ENCODE measurements at regions not wholly inside any gene's neighbourhood (a gene's known extent, or its start where the extent isn't known, plus 50 kb on each side); places are given as distances from the start of the nearest gene placed in this dataset.

GRCh38 chr5:105953616-105954015 is 1717.1 kb downstream of the EFNA5 start:
- no CpG with 5 or more reads among the region's 3 CpGs for WGBS (ENCODE audit: insufficient coverage)

GRCh38 chr5:105952875-105953274 is 1717.9 kb downstream of the EFNA5 start:
- Histone ChIP-seq H3K9me3 (replicated peaks; ENCODE audit: control insufficient read depth, low read depth, low read length) (no peaks in the 10 kb centered on the region), H3K4me1 (ENCODE audit: control insufficient read depth, insufficient read depth, low read length) (no peaks in the 10 kb centered on the region), H3K4me3 (ENCODE audit: low read length) (no peak overlapping the region), H3K27ac (ENCODE audit: low read length) (peak overlapping the region; percentile 11), H3K36me3 (ENCODE audit: control insufficient read depth, insufficient read depth, low read length) (no peaks in the 10 kb centered on the region), H3K27me3 (ENCODE audit: control insufficient read depth, insufficient read depth, low read length) (no peaks in the 10 kb centered on the region)
- WGBS (ENCODE audit: insufficient coverage) = no CpG with 5 or more reads among the region's 3 CpGs
- DNase-seq = peak; percentile 76

More at GRCh38 chr5:105953616-105954015, 1717.1 kb downstream of the EFNA5 start:
- no peak overlapping the region for H3K27ac ChIP-seq (ENCODE audit: low read length)
- H3K9me3 ChIP-seq (replicated peaks; ENCODE audit: control insufficient read depth, low read depth, low read length) = no peaks in the 10 kb centered on the region
- H3K36me3 ChIP-seq (ENCODE audit: control insufficient read depth, insufficient read depth, low read length) = no peaks in the 10 kb centered on the region
- H3K4me1 ChIP-seq (ENCODE audit: control insufficient read depth, insufficient read depth, low read length) = no peaks in the 10 kb centered on the region
- no peak for DNase-seq
- no peak overlapping the region for H3K4me3 ChIP-seq (ENCODE audit: low read length)
- no peaks in the 10 kb centered on the region for H3K27me3 ChIP-seq (ENCODE audit: control insufficient read depth, insufficient read depth, low read length)

- H3K4me3 ChIP-seq (ENCODE audit: low read length) = no peak overlapping the region
- no peaks in the 10 kb centered on the region for H3K36me3 ChIP-seq (ENCODE audit: control insufficient read depth, insufficient read depth, low read length)
- no CpG with 5 or more reads among the region's 2 CpGs for WGBS (ENCODE audit: insufficient coverage)
Measured at GRCh38 chr5:105947461-105947860, 1723.3 kb downstream of the EFNA5 start.

GRCh38 chr5:105945203-105945972 is 1725.3 kb downstream of the EFNA5 start:
- peaks cover 10% of the 10 kb centered on the region for H3K4me1 ChIP-seq (ENCODE audit: control insufficient read depth, insufficient read depth, low read length)
- H3K27me3 ChIP-seq (ENCODE audit: control insufficient read depth, insufficient read depth, low read length) = no peaks in the 10 kb centered on the region
- WGBS (ENCODE audit: insufficient coverage) = no CpG with 5 or more reads among the region's 4 CpGs
- no peaks in the 10 kb centered on the region for H3K9me3 ChIP-seq (replicated peaks; ENCODE audit: control insufficient read depth, low read depth, low read length)
- no peak for DNase-seq
- H3K4me3 ChIP-seq (ENCODE audit: low read length) = no peak overlapping the region
- no peaks in the 10 kb centered on the region for H3K36me3 ChIP-seq (ENCODE audit: control insufficient read depth, insufficient read depth, low read length)
- no peak overlapping the region for H3K27ac ChIP-seq (ENCODE audit: low read length)

More at GRCh38 chr5:105947461-105947860, 1723.3 kb downstream of the EFNA5 start:
- Histone ChIP-seq H3K27me3 (ENCODE audit: control insufficient read depth, insufficient read depth, low read length) (no peaks in the 10 kb centered on the region), H3K4me1 (ENCODE audit: control insufficient read depth, insufficient read depth, low read length) (peaks cover 10% of the 10 kb centered on the region), H3K9me3 (replicated peaks; ENCODE audit: control insufficient read depth, low read depth, low read length) (no peaks in the 10 kb centered on the region), H3K27ac (ENCODE audit: low read length) (no peak overlapping the region)
- peak; percentile 59 for DNase-seq

- H3K27me3 ChIP-seq (ENCODE audit: control insufficient read depth, insufficient read depth, low read length) = no peaks in the 10 kb centered on the region
- H3K36me3 ChIP-seq (ENCODE audit: control insufficient read depth, insufficient read depth, low read length) = no peaks in the 10 kb centered on the region
- DNase-seq = no peak
- H3K9me3 ChIP-seq (replicated peaks; ENCODE audit: control insufficient read depth, low read depth, low read length) = peaks cover 5% of the 10 kb centered on the region
- no peak overlapping the region for H3K27ac ChIP-seq (ENCODE audit: low read length)
- H3K4me3 ChIP-seq (ENCODE audit: low read length) = no peak overlapping the region
- H3K4me1 ChIP-seq (ENCODE audit: control insufficient read depth, insufficient read depth, low read length) = peaks cover 10% of the 10 kb centered on the region
Measured at GRCh38 chr5:105940181-105940580, 1730.6 kb downstream of the EFNA5 start.

DNA sequence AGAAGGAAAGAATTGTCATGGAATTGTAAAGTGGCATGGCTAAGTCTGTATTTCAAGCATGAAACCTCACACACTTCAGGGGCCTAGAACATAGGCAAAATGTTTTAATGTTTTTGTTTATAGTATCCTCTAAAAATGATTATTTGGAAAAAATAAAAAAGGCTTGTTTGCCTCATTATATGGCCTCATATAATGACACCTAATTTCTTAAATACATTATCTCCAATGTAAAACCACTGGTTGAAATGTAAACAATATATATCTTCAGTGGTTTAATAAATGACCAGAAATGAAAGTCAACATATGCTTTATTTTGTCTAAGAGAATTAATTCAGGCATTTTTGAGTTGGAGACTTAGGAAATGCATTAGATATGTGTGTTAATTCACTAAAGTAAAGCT is 1736.6 kb downstream of the EFNA5 start:
- no peak overlapping the region for H3K4me3 ChIP-seq (ENCODE audit: low read length)
- peaks cover 5% of the 10 kb centered on the region for H3K9me3 ChIP-seq (replicated peaks; ENCODE audit: control insufficient read depth, low read depth, low read length)
- peaks cover 3% of the 10 kb centered on the region for H3K4me1 ChIP-seq (ENCODE audit: control insufficient read depth, insufficient read depth, low read length)
- DNase-seq = no peak
- H3K27me3 ChIP-seq (ENCODE audit: control insufficient read depth, insufficient read depth, low read length) = no peaks in the 10 kb centered on the region
- H3K27ac ChIP-seq (ENCODE audit: low read length) = no peak overlapping the region
- no peaks in the 10 kb centered on the region for H3K36me3 ChIP-seq (ENCODE audit: control insufficient read depth, insufficient read depth, low read length)

DNA sequence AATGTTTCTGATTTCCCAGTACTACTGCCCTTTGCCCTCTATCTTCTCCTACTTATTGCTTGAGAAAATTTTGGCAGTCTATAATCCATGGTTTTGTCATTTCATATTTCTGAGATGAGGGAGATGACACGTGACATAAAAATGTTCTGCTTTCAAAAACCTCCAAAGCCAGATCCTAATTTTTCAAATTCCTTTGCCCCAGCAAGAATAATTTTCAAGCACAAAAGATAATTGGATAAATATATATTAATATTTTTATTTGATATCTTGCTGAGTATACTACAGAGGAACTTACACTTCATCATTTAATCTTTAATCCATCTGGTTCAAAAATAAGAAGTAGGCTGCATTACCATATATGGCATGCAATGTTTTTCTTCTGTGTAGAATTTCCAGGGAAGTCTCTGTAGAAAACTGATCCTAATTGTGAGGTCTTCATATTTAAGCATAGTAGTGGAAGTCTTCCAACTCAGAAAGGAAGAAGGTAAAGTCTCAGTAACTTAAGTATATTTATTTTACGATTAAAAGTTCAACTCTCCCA is 1738.8 kb downstream of the EFNA5 start:
- Histone ChIP-seq H3K27ac (ENCODE audit: low read length) (no peak overlapping the region), H3K9me3 (replicated peaks; ENCODE audit: control insufficient read depth, low read depth, low read length) (no peaks in the 10 kb centered on the region), H3K36me3 (ENCODE audit: control insufficient read depth, insufficient read depth, low read length) (no peaks in the 10 kb centered on the region), H3K4me1 (ENCODE audit: control insufficient read depth, insufficient read depth, low read length) (peaks cover 3% of the 10 kb centered on the region), H3K4me3 (ENCODE audit: low read length) (no peak overlapping the region), H3K27me3 (ENCODE audit: control insufficient read depth, insufficient read depth, low read length) (no peaks in the 10 kb centered on the region)
- WGBS (ENCODE audit: insufficient coverage) = no CpG with 5 or more reads among the region's 2 CpGs
- peak; percentile 80 for DNase-seq

DNA sequence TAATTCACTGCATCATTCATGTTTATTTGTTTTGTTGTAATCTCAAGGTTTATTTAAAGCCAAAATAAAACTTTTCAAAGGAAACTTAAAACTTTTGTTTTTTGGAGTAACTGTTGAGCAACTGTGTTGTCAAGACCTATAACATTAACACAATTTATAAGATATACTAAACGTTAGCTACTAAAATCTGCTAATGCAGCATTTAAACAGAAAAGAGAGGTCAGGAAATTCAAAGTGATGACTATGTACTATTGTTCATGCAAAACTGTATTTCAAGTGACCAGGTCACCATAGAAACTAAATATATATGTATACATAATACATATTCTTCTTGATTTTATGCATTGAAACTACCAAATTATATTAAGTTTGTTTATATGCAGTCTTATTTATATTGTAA is 1740.9 kb downstream of the EFNA5 start:
- H3K4me1 ChIP-seq (ENCODE audit: control insufficient read depth, insufficient read depth, low read length) = peaks cover 3% of the 10 kb centered on the region
- no peaks in the 10 kb centered on the region for H3K9me3 ChIP-seq (replicated peaks; ENCODE audit: control insufficient read depth, low read depth, low read length)
- WGBS (ENCODE audit: insufficient coverage) = no CpG with 5 or more reads among the region's 1 CpG
- no peak overlapping the region for H3K27ac ChIP-seq (ENCODE audit: low read length)
- H3K27me3 ChIP-seq (ENCODE audit: control insufficient read depth, insufficient read depth, low read length) = no peaks in the 10 kb centered on the region
- H3K4me3 ChIP-seq (ENCODE audit: low read length) = no peak overlapping the region
- no peaks in the 10 kb centered on the region for H3K36me3 ChIP-seq (ENCODE audit: control insufficient read depth, insufficient read depth, low read length)
- no peak for DNase-seq

DNA sequence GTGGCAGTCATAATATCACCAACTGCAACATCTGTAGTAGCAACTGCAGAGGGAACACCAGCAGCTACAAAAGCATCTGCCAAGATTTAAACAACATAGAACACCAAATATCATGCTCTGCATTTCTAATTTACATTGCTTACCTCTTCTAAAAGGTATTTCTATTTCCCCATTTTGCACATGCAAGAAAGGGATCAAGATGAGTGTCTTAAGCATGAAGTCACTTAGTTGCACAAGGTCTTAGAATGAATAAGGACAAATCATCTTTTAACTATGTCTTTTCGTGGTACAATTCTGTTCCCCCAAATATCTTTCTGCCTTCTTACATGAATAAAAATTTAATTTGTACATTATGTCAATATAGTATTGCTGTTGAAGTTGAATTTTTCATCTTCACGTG is 1746.4 kb downstream of the EFNA5 start:
- no peaks in the 10 kb centered on the region for H3K27me3 ChIP-seq (ENCODE audit: control insufficient read depth, insufficient read depth, low read length)
- no peaks in the 10 kb centered on the region for H3K9me3 ChIP-seq (replicated peaks; ENCODE audit: control insufficient read depth, low read depth, low read length)
- H3K36me3 ChIP-seq (ENCODE audit: control insufficient read depth, insufficient read depth, low read length) = no peaks in the 10 kb centered on the region
- DNase-seq = no peak
- no CpG with 5 or more reads among the region's 2 CpGs for WGBS (ENCODE audit: insufficient coverage)
- H3K4me3 ChIP-seq (ENCODE audit: low read length) = no peak overlapping the region
- no peaks in the 10 kb centered on the region for H3K4me1 ChIP-seq (ENCODE audit: control insufficient read depth, insufficient read depth, low read length)
- H3K27ac ChIP-seq (ENCODE audit: low read length) = no peak overlapping the region

DNA sequence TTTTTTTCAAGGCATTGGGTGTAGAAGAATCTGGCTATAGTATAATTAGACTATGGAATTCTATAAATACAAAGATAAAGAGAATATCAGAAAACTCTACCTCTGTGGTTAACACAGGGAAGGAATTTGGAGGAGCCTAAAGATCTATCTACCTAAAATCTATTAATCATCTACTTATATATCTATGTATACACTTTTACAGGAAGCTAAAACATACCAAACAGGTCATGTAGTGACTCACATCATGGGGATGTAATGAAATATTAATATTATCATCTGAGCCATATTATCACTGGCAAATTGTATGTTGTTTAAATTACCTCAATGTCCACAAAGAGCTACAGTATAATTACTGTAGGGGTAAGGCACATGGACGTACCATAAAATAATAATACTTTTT is 1748.2 kb downstream of the EFNA5 start:
- no peaks in the 10 kb centered on the region for H3K27me3 ChIP-seq (ENCODE audit: control insufficient read depth, insufficient read depth, low read length)
- WGBS (ENCODE audit: insufficient coverage) = no CpG with 5 or more reads among the region's 1 CpG
- no peak for DNase-seq
- H3K9me3 ChIP-seq (replicated peaks; ENCODE audit: control insufficient read depth, low read depth, low read length) = no peaks in the 10 kb centered on the region
- no peaks in the 10 kb centered on the region for H3K36me3 ChIP-seq (ENCODE audit: control insufficient read depth, insufficient read depth, low read length)
- H3K4me3 ChIP-seq (ENCODE audit: low read length) = no peak overlapping the region
- no peaks in the 10 kb centered on the region for H3K4me1 ChIP-seq (ENCODE audit: control insufficient read depth, insufficient read depth, low read length)
- H3K27ac ChIP-seq (ENCODE audit: low read length) = no peak overlapping the region

GRCh38 chr5:105922080-105922479 is 1748.7 kb downstream of the EFNA5 start:
- no peak for DNase-seq
- no peak overlapping the region for H3K27ac ChIP-seq (ENCODE audit: low read length)
- H3K27me3 ChIP-seq (ENCODE audit: control insufficient read depth, insufficient read depth, low read length) = no peaks in the 10 kb centered on the region
- no peaks in the 10 kb centered on the region for H3K4me1 ChIP-seq (ENCODE audit: control insufficient read depth, insufficient read depth, low read length)
- no peaks in the 10 kb centered on the region for H3K36me3 ChIP-seq (ENCODE audit: control insufficient read depth, insufficient read depth, low read length)
- no peak overlapping the region for H3K4me3 ChIP-seq (ENCODE audit: low read length)
- no peaks in the 10 kb centered on the region for H3K9me3 ChIP-seq (replicated peaks; ENCODE audit: control insufficient read depth, low read depth, low read length)

Data from muscle of leg (tissue), 3 donors.